PC-9 (cell line): ENCODE measurements at regions not wholly inside any gene's neighbourhood (a gene's known extent, or its start where the extent isn't known, plus 50 kb on each side); places are given as distances from the start of the nearest gene placed in this dataset.

Source experiments
- CTCF ChIP-seq: fragments of 200-600 bp; sonication (generic); conservative IDR thresholded peaks from 2 replicates; pipeline ENCODE4 v1.6.1; 2017; ENCODE audit warnings: mixed run types, antibody characterized with exemption, mild to moderate bottlenecking, moderate library complexity
- EZH2 ChIP-seq: fragments of 200-600 bp; sonication (generic); IDR thresholded peaks from 2 replicates; pipeline ENCODE4 v1.8.0; 2017; ENCODE audit warnings: antibody characterized with exemption, low read depth

- no peak for TF ChIP-seq CTCF
- TF ChIP-seq EZH2, result no peak
Observed at GRCh38 chr21:16811970-16812369, 700.9 kb upstream of the CXADR start.
